Activated naive CD8-positive, alpha-beta T cell treated with anti-CD3 and anti-CD28 coated beads, Interleukin-2, amount 10 ng/mL, durations not matched to agents 7 days and 5 days (primary cell): ENCODE measurements at regions not wholly inside any gene's neighbourhood (a gene's known extent, or its start where the extent isn't known, plus 50 kb on each side); places are given as distances from the start of the nearest gene placed in this dataset.

Experiments
- ATAC-seq: fragments of 150-1000 bp; cut with Tn5 transposase; one replicate; pipeline ENCODE4 v1.10.0; 2021; ENCODE audit warnings: low read depth, moderate library complexity
- POLR2A ChIA-PET: fragments of 350-600 bp; sonication (Branson Sonifier 250); formaldehyde crosslinking; loops from one replicate; lab custom pipeline; 2021; ENCODE audit warnings: antibody characterized with exemption; lab: Charles Lee
- DNase-seq: peaks from one replicate; pipeline ENCODE4 v3.0.0; 2021
- H3K27ac Mint-ChIP-seq: one replicate; pipeline ENCODE4 v1.8.0; 2022; ENCODE audit warnings: mild to moderate bottlenecking, mixed read lengths
- H3K27me3 Mint-ChIP-seq: one replicate; pipeline ENCODE4 v1.8.0; 2022; ENCODE audit warnings: mild to moderate bottlenecking, moderate library complexity, mixed read lengths
- H3K36me3 Mint-ChIP-seq: one replicate; pipeline ENCODE4 v1.8.0; 2021; ENCODE audit warnings: mild to moderate bottlenecking, mixed read lengths
- H3K4me1 Mint-ChIP-seq: one replicate; pipeline ENCODE4 v1.8.0; 2021; ENCODE audit warnings: mixed read lengths
- H3K4me3 Mint-ChIP-seq: one replicate; pipeline ENCODE4 v1.8.0; 2022; ENCODE audit warnings: mild to moderate bottlenecking, moderate library complexity, mixed read lengths
- H3K9me3 Mint-ChIP-seq: one replicate; pipeline ENCODE4 v1.8.0; 2021; ENCODE audit warnings: mixed read lengths

GRCh38 chr6:169034516-169035167, 219.0 kb downstream of the THBS2 start:
- Mint-ChIP-seq H3K4me1 (no peaks in the 10 kb centered on the region), H3K4me3 (no peak overlapping the region), H3K27me3 (no peaks in the 10 kb centered on the region), H3K27ac (no peak overlapping the region), H3K36me3 (no peaks in the 10 kb centered on the region), H3K9me3 (peaks cover 4% of the 10 kb centered on the region)
- ATAC-seq (no peak), DNase-seq (no peak)
- POLR2A ChIA-PET = no interaction called here

GRCh38 chr6:169029861-169030260, 223.8 kb downstream of the THBS2 start:
- Mint-ChIP-seq H3K4me1 (no peaks in the 10 kb centered on the region), H3K36me3 (no peaks in the 10 kb centered on the region), H3K27me3 (peaks cover 2% of the 10 kb centered on the region), H3K4me3 (no peak overlapping the region), H3K9me3 (peaks cover 1% of the 10 kb centered on the region), H3K27ac (no peak overlapping the region)
- DNase-seq (no peak), ATAC-seq (no peak)
- POLR2A ChIA-PET = no interaction called here

- H3K36me3 Mint-ChIP-seq = no peaks in the 10 kb centered on the region
- POLR2A ChIA-PET = no interaction called here
- no peaks in the 10 kb centered on the region for H3K4me1 Mint-ChIP-seq
- no peak for DNase-seq
- H3K9me3 Mint-ChIP-seq = peaks cover 1% of the 10 kb centered on the region
- ATAC-seq = no peak
- peaks cover 2% of the 10 kb centered on the region for H3K27me3 Mint-ChIP-seq
- no peak overlapping the region for H3K27ac Mint-ChIP-seq
- no peak overlapping the region for H3K4me3 Mint-ChIP-seq
Measured at GRCh38 chr6:169028343-169028742, 225.3 kb downstream of the THBS2 start.

- POLR2A ChIA-PET = no interaction called here
- no peaks in the 10 kb centered on the region for H3K36me3 Mint-ChIP-seq
- no peaks in the 10 kb centered on the region for H3K4me1 Mint-ChIP-seq
- ATAC-seq (no peak), DNase-seq (no peak)
- no peaks in the 10 kb centered on the region for H3K9me3 Mint-ChIP-seq
- H3K27ac Mint-ChIP-seq = no peak overlapping the region
- peaks cover 2% of the 10 kb centered on the region for H3K27me3 Mint-ChIP-seq
- no peak overlapping the region for H3K4me3 Mint-ChIP-seq
Measured at GRCh38 chr6:169026175-169026574, 227.5 kb downstream of the THBS2 start.

GRCh38 chr6:169024047-169024660, 229.5 kb downstream of the THBS2 start:
- Mint-ChIP-seq H3K9me3 (no peaks in the 10 kb centered on the region), H3K36me3 (no peaks in the 10 kb centered on the region), H3K27me3 (peaks cover 2% of the 10 kb centered on the region), H3K27ac (no peak overlapping the region), H3K4me3 (no peak overlapping the region), H3K4me1 (no peaks in the 10 kb centered on the region)
- DNase-seq = no peak
- no peak for ATAC-seq
- POLR2A ChIA-PET = no interaction called here

GRCh38 chr6:169023161-169023874, 230.3 kb downstream of the THBS2 start:
- no peak for ATAC-seq
- Mint-ChIP-seq H3K9me3 (no peaks in the 10 kb centered on the region), H3K4me1 (no peaks in the 10 kb centered on the region), H3K27ac (no peak overlapping the region), H3K4me3 (no peak overlapping the region), H3K27me3 (peaks cover 2% of the 10 kb centered on the region), H3K36me3 (no peaks in the 10 kb centered on the region)
- no peak for DNase-seq
- POLR2A ChIA-PET = no interaction called here

- Mint-ChIP-seq H3K4me1 (no peaks in the 10 kb centered on the region), H3K9me3 (no peaks in the 10 kb centered on the region)
- no peak for ATAC-seq
Measured at GRCh38 chr6:169022079-169022478, 231.6 kb downstream of the THBS2 start.

GRCh38 chr6:169020821-169021220, 232.8 kb downstream of the THBS2 start:
- Mint-ChIP-seq H3K27ac (no peak overlapping the region), H3K4me1 (no peaks in the 10 kb centered on the region), H3K27me3 (no peaks in the 10 kb centered on the region), H3K36me3 (no peaks in the 10 kb centered on the region), H3K4me3 (no peak overlapping the region), H3K9me3 (no peaks in the 10 kb centered on the region)
- POLR2A ChIA-PET = no interaction called here
- ATAC-seq = no peak
- DNase-seq = no peak

More at GRCh38 chr6:169022079-169022478, 231.6 kb downstream of the THBS2 start:
- Mint-ChIP-seq H3K36me3 (no peaks in the 10 kb centered on the region), H3K27me3 (no peaks in the 10 kb centered on the region), H3K27ac (no peak overlapping the region), H3K4me3 (no peak overlapping the region)
- no peak for DNase-seq
- POLR2A ChIA-PET = no interaction called here

GRCh38 chr6:169019727-169020491, 233.7 kb downstream of the THBS2 start:
- no peaks in the 10 kb centered on the region for H3K9me3 Mint-ChIP-seq
- H3K27ac Mint-ChIP-seq = no peak overlapping the region
- no peaks in the 10 kb centered on the region for H3K4me1 Mint-ChIP-seq
- no peaks in the 10 kb centered on the region for H3K36me3 Mint-ChIP-seq
- no peak for ATAC-seq
- H3K4me3 Mint-ChIP-seq = no peak overlapping the region
- DNase-seq = no peak
- POLR2A ChIA-PET = no interaction called here
- H3K27me3 Mint-ChIP-seq = no peaks in the 10 kb centered on the region

- POLR2A ChIA-PET = no interaction called here
- DNase-seq (no peak), ATAC-seq (no peak)
- H3K27me3 Mint-ChIP-seq = peaks cover 2% of the 10 kb centered on the region
- no peaks in the 10 kb centered on the region for H3K36me3 Mint-ChIP-seq
- no peaks in the 10 kb centered on the region for H3K4me1 Mint-ChIP-seq
- H3K27ac Mint-ChIP-seq = no peak overlapping the region
- H3K9me3 Mint-ChIP-seq = peaks cover 1% of the 10 kb centered on the region
- no peak overlapping the region for H3K4me3 Mint-ChIP-seq
Measured at GRCh38 chr6:169019111-169019510, 234.5 kb downstream of the THBS2 start.

- DNase-seq = no peak
- H3K4me1 Mint-ChIP-seq = no peaks in the 10 kb centered on the region
- POLR2A ChIA-PET = no interaction called here
- peaks cover 4% of the 10 kb centered on the region for H3K27me3 Mint-ChIP-seq
- H3K4me3 Mint-ChIP-seq = no peak overlapping the region
- peaks cover 3% of the 10 kb centered on the region for H3K9me3 Mint-ChIP-seq
- ATAC-seq = no peak
- no peaks in the 10 kb centered on the region for H3K36me3 Mint-ChIP-seq
- H3K27ac Mint-ChIP-seq = no peak overlapping the region
Measured at GRCh38 chr6:169016758-169017157, 236.9 kb downstream of the THBS2 start.

GRCh38 chr6:169014211-169015197, 239.1 kb downstream of the THBS2 start:
- POLR2A ChIA-PET = no interaction called here
- Mint-ChIP-seq H3K36me3 (no peaks in the 10 kb centered on the region), H3K4me1 (no peaks in the 10 kb centered on the region)

More at GRCh38 chr6:169014211-169015197, 239.1 kb downstream of the THBS2 start:
- Mint-ChIP-seq H3K9me3 (peaks cover 3% of the 10 kb centered on the region), H3K27ac (no peak overlapping the region), H3K4me3 (no peak overlapping the region), H3K27me3 (peaks cover 4% of the 10 kb centered on the region)
- DNase-seq = no peak
- ATAC-seq = no peak
